Activated CD8-positive, alpha-beta T cell treated with anti-CD3 and anti-CD28 coated beads for 36 hours (primary cell): ENCODE measurements at regions not wholly inside any gene's neighbourhood (a gene's known extent, or its start where the extent isn't known, plus 50 kb on each side); places are given as distances from the start of the nearest gene placed in this dataset.

Experiments used
- ATAC-seq: fragments of 200-7000 bp; cut with Tn5 transposase; one replicate; pipeline ENCODE4 v1.10.0; 2021; ENCODE audit warnings: mild to moderate bottlenecking, moderate library complexity
- CTCF ChIA-PET: fragments of 350-600 bp; sonication (Branson Sonifier 250); formaldehyde crosslinking; loops from one replicate; lab custom pipeline; 2021; ENCODE audit warnings: antibody characterized with exemption; lab: Charles Lee
- POLR2A ChIA-PET: fragments of 350-600 bp; sonication (Branson Sonifier 250); formaldehyde crosslinking; loops from one replicate; lab custom pipeline; 2021; ENCODE audit warnings: antibody characterized with exemption; lab: Charles Lee
- DNase-seq: peaks from one replicate; pipeline ENCODE4 v3.0.0-alpha.2; 2020
- H3K27ac Mint-ChIP-seq: one replicate; pipeline ENCODE4 v1.8.0; 2021; ENCODE audit warnings: mild to moderate bottlenecking, mixed read lengths
- H3K27me3 Mint-ChIP-seq: one replicate; pipeline ENCODE4 v1.8.0; 2021; ENCODE audit warnings: mixed read lengths
- H3K36me3 Mint-ChIP-seq: one replicate; pipeline ENCODE4 v1.8.0; 2021; ENCODE audit warnings: low read depth, mixed read lengths
- H3K4me1 Mint-ChIP-seq: one replicate; pipeline ENCODE4 v1.8.0; 2021; ENCODE audit warnings: low read depth, mixed read lengths
- H3K4me3 Mint-ChIP-seq: one replicate; pipeline ENCODE4 v1.8.0; 2021; ENCODE audit warnings: mild to moderate bottlenecking, moderate library complexity, mixed read lengths
- H3K9me3 Mint-ChIP-seq: one replicate; pipeline ENCODE4 v1.8.0; 2021; ENCODE audit warnings: mixed read lengths
- intact Hi-C: fragments of 100-400 bp; cut with micrococcal nuclease; formaldehyde crosslinking; loops from one replicate; pipeline ENCODE4 v1.10.0; 2022
- TF ChIP-seq, protein P1 (sequence below): fragments of 200-600 bp; IDR thresholded peaks from one replicate; pipeline ENCODE4 v1.8.0; 2022; ENCODE audit warnings: antibody characterized with exemption, mild to moderate bottlenecking

- H3K36me3 Mint-ChIP-seq = no peaks in the 10 kb centered on the region
- DNase-seq = no peak
- TF ChIP-seq, protein P1, sequence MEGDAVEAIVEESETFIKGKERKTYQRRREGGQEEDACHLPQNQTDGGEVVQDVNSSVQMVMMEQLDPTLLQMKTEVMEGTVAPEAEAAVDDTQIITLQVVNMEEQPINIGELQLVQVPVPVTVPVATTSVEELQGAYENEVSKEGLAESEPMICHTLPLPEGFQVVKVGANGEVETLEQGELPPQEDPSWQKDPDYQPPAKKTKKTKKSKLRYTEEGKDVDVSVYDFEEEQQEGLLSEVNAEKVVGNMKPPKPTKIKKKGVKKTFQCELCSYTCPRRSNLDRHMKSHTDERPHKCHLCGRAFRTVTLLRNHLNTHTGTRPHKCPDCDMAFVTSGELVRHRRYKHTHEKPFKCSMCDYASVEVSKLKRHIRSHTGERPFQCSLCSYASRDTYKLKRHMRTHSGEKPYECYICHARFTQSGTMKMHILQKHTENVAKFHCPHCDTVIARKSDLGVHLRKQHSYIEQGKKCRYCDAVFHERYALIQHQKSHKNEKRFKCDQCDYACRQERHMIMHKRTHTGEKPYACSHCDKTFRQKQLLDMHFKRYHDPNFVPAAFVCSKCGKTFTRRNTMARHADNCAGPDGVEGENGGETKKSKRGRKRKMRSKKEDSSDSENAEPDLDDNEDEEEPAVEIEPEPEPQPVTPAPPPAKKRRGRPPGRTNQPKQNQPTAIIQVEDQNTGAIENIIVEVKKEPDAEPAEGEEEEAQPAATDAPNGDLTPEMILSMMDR = no peak
- H3K4me3 Mint-ChIP-seq = no peak overlapping the region
- H3K27ac Mint-ChIP-seq = no peak overlapping the region
- no peaks in the 10 kb centered on the region for H3K27me3 Mint-ChIP-seq
- no peak for ATAC-seq
- intact Hi-C loops = no loop called here
- CTCF ChIA-PET = no interaction called here
- peaks cover 3% of the 10 kb centered on the region for H3K9me3 Mint-ChIP-seq
- POLR2A ChIA-PET = no interaction called here
- no peaks in the 10 kb centered on the region for H3K4me1 Mint-ChIP-seq
Observed at GRCh38 chr20:12653642-12654041, 355.1 kb upstream of the SPTLC3 start.

DNA sequence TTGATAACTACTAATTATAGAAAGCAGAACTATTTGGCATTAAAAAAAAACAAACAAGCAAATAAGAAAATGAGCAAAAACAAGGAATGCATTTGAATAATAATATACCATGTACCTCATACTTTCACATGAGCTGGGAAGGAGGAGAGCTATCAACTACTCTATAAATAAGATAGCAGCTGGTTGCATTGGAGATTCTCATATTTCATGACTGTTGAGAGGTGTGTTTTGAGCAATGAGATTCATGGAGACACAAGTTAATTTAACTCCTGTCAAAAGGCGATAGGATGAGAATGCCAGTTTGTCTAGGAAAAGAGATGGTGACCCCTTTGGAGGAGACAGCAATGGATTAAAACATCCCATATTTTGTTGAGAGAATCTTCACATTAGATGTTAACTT is 348.8 kb upstream of the SPTLC3 start:
- Mint-ChIP-seq H3K36me3 (no peaks in the 10 kb centered on the region), H3K9me3 (peaks cover 7% of the 10 kb centered on the region), H3K27ac (no peak overlapping the region), H3K4me3 (no peak overlapping the region), H3K4me1 (no peaks in the 10 kb centered on the region), H3K27me3 (no peaks in the 10 kb centered on the region)
- DNase-seq (no peak), ATAC-seq (no peak)
- CTCF ChIA-PET = no interaction called here
- TF ChIP-seq, protein P1 = no peak
- intact Hi-C loops = no loop called here
- POLR2A ChIA-PET = interaction anchor here (0.9 kb wide), 1 partner anchor 657 kb away, joined by 3 read pairs; no protein-coding TSS in a partner anchor

GRCh38 chr20:12660918-12661317 is 347.9 kb upstream of the SPTLC3 start:
- POLR2A ChIA-PET = no interaction called here
- Mint-ChIP-seq H3K27me3 (no peaks in the 10 kb centered on the region), H3K4me3 (no peak overlapping the region), H3K27ac (no peak overlapping the region), H3K9me3 (peaks cover 8% of the 10 kb centered on the region), H3K36me3 (no peaks in the 10 kb centered on the region), H3K4me1 (no peaks in the 10 kb centered on the region)
- TF ChIP-seq, protein P1 = no peak
- CTCF ChIA-PET = no interaction called here
- ATAC-seq = no peak
- DNase-seq = no peak
- intact Hi-C loops = no loop called here

DNA sequence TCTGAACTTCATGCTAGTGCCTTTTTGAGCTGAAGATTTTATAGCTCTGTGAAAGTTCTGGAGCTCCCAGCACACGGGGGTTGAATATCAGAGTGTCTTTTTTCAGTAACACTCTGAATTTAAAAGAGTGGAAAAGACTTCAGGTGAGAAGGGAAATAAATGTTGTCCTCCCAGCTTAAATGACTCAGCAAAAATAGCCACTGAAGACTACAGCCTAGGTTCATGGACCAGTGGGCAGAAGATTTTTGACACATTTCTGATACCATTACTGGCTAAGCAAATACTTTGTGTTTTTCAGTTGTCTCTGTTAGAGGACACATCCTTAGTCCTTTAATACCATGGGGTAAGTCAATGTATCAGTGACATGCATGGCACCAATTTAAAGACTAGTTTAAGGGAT is 338.5 kb upstream of the SPTLC3 start:
- Mint-ChIP-seq H3K27ac (no peak overlapping the region), H3K27me3 (no peaks in the 10 kb centered on the region), H3K4me3 (no peak overlapping the region), H3K36me3 (no peaks in the 10 kb centered on the region), H3K9me3 (peaks cover 2% of the 10 kb centered on the region), H3K4me1 (no peaks in the 10 kb centered on the region)
- TF ChIP-seq, protein P1 = no peak
- no peak for ATAC-seq
- POLR2A ChIA-PET = no interaction called here
- no peak for DNase-seq
- intact Hi-C loops = no loop called here
- CTCF ChIA-PET = no interaction called here

GRCh38 chr20:12673352-12673751 is 335.4 kb upstream of the SPTLC3 start:
- H3K9me3 Mint-ChIP-seq = peaks cover 2% of the 10 kb centered on the region
- no peak for ATAC-seq
- H3K36me3 Mint-ChIP-seq = no peaks in the 10 kb centered on the region
- H3K27me3 Mint-ChIP-seq = no peaks in the 10 kb centered on the region
- H3K4me1 Mint-ChIP-seq = no peaks in the 10 kb centered on the region
- intact Hi-C loops = no loop called here
- POLR2A ChIA-PET = no interaction called here
- H3K4me3 Mint-ChIP-seq = no peak overlapping the region
- no peak for DNase-seq
- no peak overlapping the region for H3K27ac Mint-ChIP-seq
- TF ChIP-seq, protein P1 = no peak
- CTCF ChIA-PET = no interaction called here
